Left ventricle myocardium inferior (tissue), 1 donor: ENCODE measurements at regions not wholly inside any gene's neighbourhood (a gene's known extent, or its start where the extent isn't known, plus 50 kb on each side); places are given as distances from the start of the nearest gene placed in this dataset.

Source experiments
- DNase-seq: peaks from one replicate; pipeline ENCODE4 v3.0.0-alpha.2; 2020
- H3K27ac ChIP-seq: fragments of 200-600 bp; replicated peaks from 2 replicates; pipeline ENCODE4 v1.8.0; 2021
- H3K27me3 ChIP-seq: fragments of 200-600 bp; 2 replicates; pipeline ENCODE4 v1.8.0; 2021; ENCODE audit warnings: low read depth
- H3K36me3 ChIP-seq: fragments of 200-600 bp; 2 replicates; pipeline ENCODE4 v1.8.0; 2021
- H3K4me1 ChIP-seq: fragments of 200-600 bp; 2 replicates; pipeline ENCODE4 v1.8.0; 2021
- H3K4me3 ChIP-seq: fragments of 200-600 bp; 2 replicates; pipeline ENCODE4 v1.8.0; 2021; ENCODE audit warnings: mild to moderate bottlenecking, moderate library complexity
- H3K9me3 ChIP-seq: fragments of 200-600 bp; replicated peaks from 2 replicates; pipeline ENCODE4 v1.8.0; 2021
- CTCF ChIP-seq: fragments of 200-600 bp; IDR thresholded peaks from 2 replicates; pipeline ENCODE4 v1.8.0; 2021; ENCODE audit warnings: antibody characterized with exemption, mild to moderate bottlenecking, borderline replicate concordance
- intact Hi-C: fragments of 100-400 bp; cut with micrococcal nuclease; formaldehyde crosslinking; loops from one replicate; pipeline ENCODE4 v1.11.0; 2022
- donor health status: DM: no; HTN: yes; CAD: no; lungs with severe emphysema.

- TF ChIP-seq CTCF = no peak
- Histone ChIP-seq H3K4me1 (no peaks in the 10 kb centered on the region), H3K36me3 (no peaks in the 10 kb centered on the region), H3K27ac (no peak overlapping the region), H3K4me3 (no peak overlapping the region), H3K9me3 (peaks cover 56% of the 10 kb centered on the region), H3K27me3 (no peaks in the 10 kb centered on the region)
- no peak for DNase-seq
- intact Hi-C loops = no loop called here
These were observed 182.0 kb upstream of the TWIST2 start for GRCh38 chr2:238665919-238666318.

GRCh38 chr2:238666543-238666942 is 181.3 kb upstream of the TWIST2 start:
- TF ChIP-seq CTCF = no peak

GRCh38 chr2:238667008-238667407 is 180.9 kb upstream of the TWIST2 start:
- H3K27me3 ChIP-seq = no peaks in the 10 kb centered on the region
- no peak for DNase-seq
- H3K27ac ChIP-seq = no peak overlapping the region
- no peaks in the 10 kb centered on the region for H3K36me3 ChIP-seq
- no peaks in the 10 kb centered on the region for H3K4me1 ChIP-seq
- intact Hi-C loops = no loop called here
- no peak for TF ChIP-seq CTCF
- peaks cover 56% of the 10 kb centered on the region for H3K9me3 ChIP-seq
- no peak overlapping the region for H3K4me3 ChIP-seq

More at GRCh38 chr2:238666543-238666942, 181.3 kb upstream of the TWIST2 start:
- no peaks in the 10 kb centered on the region for H3K36me3 ChIP-seq
- H3K9me3 ChIP-seq = peaks cover 56% of the 10 kb centered on the region
- H3K4me1 ChIP-seq = no peaks in the 10 kb centered on the region
- intact Hi-C loops = no loop called here
- no peak overlapping the region for H3K27ac ChIP-seq
- no peak for DNase-seq
- H3K27me3 ChIP-seq = no peaks in the 10 kb centered on the region
- H3K4me3 ChIP-seq = no peak overlapping the region

- intact Hi-C loops = no loop called here
- DNase-seq = no peak
- no peak overlapping the region for H3K4me3 ChIP-seq
- H3K4me1 ChIP-seq = no peaks in the 10 kb centered on the region
- no peak overlapping the region for H3K27ac ChIP-seq
- no peaks in the 10 kb centered on the region for H3K36me3 ChIP-seq
- TF ChIP-seq CTCF = no peak
- peaks cover 56% of the 10 kb centered on the region for H3K9me3 ChIP-seq
- no peaks in the 10 kb centered on the region for H3K27me3 ChIP-seq
These were observed 180.2 kb upstream of the TWIST2 start for GRCh38 chr2:238667639-238668038.

- intact Hi-C loops = no loop called here
- DNase-seq = no peak
- H3K4me3 ChIP-seq = no peak overlapping the region
- H3K27ac ChIP-seq = no peak overlapping the region
- TF ChIP-seq CTCF = no peak
- H3K4me1 ChIP-seq = no peaks in the 10 kb centered on the region
- no peaks in the 10 kb centered on the region for H3K36me3 ChIP-seq
- H3K27me3 ChIP-seq = no peaks in the 10 kb centered on the region
- peaks cover 64% of the 10 kb centered on the region for H3K9me3 ChIP-seq
These were observed 179.5 kb upstream of the TWIST2 start for GRCh38 chr2:238668426-238668825.

GRCh38 chr2:238669046-238669445 is 178.8 kb upstream of the TWIST2 start:
- no peak for TF ChIP-seq CTCF
- no peak overlapping the region for H3K4me3 ChIP-seq
- no peaks in the 10 kb centered on the region for H3K4me1 ChIP-seq
- DNase-seq = no peak
- no peaks in the 10 kb centered on the region for H3K36me3 ChIP-seq
- intact Hi-C loops = no loop called here
- H3K27me3 ChIP-seq = no peaks in the 10 kb centered on the region
- H3K27ac ChIP-seq = no peak overlapping the region
- H3K9me3 ChIP-seq = peaks cover 62% of the 10 kb centered on the region
